ENCODE measurements at regions not wholly inside any gene's neighbourhood (a gene's known extent, or its start where the extent isn't known, plus 50 kb on each side); places are given as distances from the start of the nearest gene placed in this dataset.
"Not testable (repeated sequence)": the region's sequence is repeated elsewhere in the genome, so short reads cannot be mapped to it uniquely, and the experiment has no call there.

DNA sequence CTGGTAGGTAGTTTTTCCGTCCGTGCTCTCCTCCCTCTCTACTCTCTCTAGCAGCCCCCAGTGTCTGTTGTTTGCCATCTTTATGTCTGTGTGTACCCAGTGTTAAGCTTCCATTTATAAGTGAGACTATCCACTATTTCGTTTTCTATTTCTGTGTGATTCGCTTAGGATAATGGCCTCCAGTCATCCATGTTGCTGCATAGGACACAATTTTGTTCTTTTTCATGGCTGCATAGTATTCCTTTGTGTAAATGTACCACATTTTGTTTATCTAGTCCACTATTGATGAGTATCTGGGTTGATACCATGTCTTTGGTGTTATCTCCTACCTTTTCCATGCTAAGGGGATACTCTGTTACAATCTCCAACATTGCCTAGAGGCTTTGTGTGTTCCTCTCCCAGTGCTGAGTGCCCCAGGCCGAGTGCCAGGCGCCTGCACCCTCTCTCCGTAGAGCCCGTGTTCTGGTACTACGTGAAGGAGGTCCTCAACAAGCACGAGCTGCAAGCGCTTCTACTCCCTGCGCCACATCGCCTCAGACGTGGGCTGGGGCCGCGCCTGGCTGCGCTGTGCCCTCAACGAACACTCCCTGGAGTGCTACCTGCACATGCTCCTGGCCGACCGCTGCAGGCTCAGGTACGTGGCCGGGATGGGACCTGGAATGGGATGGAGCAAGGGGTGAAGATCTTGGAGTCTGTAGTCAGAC lies 98.3 kb upstream of the CRYM start:
- TF ChIP-seq, protein P1, sequence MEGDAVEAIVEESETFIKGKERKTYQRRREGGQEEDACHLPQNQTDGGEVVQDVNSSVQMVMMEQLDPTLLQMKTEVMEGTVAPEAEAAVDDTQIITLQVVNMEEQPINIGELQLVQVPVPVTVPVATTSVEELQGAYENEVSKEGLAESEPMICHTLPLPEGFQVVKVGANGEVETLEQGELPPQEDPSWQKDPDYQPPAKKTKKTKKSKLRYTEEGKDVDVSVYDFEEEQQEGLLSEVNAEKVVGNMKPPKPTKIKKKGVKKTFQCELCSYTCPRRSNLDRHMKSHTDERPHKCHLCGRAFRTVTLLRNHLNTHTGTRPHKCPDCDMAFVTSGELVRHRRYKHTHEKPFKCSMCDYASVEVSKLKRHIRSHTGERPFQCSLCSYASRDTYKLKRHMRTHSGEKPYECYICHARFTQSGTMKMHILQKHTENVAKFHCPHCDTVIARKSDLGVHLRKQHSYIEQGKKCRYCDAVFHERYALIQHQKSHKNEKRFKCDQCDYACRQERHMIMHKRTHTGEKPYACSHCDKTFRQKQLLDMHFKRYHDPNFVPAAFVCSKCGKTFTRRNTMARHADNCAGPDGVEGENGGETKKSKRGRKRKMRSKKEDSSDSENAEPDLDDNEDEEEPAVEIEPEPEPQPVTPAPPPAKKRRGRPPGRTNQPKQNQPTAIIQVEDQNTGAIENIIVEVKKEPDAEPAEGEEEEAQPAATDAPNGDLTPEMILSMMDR (IDR thresholded peaks at IDR 0.05), result not testable (repeated sequence)
- not testable (repeated sequence) for TF ChIP-seq POLR2A (IDR thresholded peaks at IDR 0.05)

Measured in adrenal gland (tissue), 5 donors.